SK-N-SH treated with all-trans-retinoic acid at 6 μM for 48 hours (cell line): ENCODE measurements at regions not wholly inside any gene's neighbourhood (a gene's known extent, or its start where the extent isn't known, plus 50 kb on each side); places are given as distances from the start of the nearest gene placed in this dataset.

Experiments used
- ATAC-seq: fragments of 200-7000 bp; cut with Tn5 transposase; 3 replicates; pipeline ENCODE4 v1.9.1; 2020; ENCODE audit warnings: mild to moderate bottlenecking, moderate library complexity
- ARNTL ChIP-seq: fragments of 450-650 bp; formaldehyde crosslinking; IDR thresholded peaks from 2 replicates; pipeline ENCODE4 v1.5.0; 2020; ENCODE audit warnings: low read depth, mild to moderate bottlenecking, moderate library complexity, borderline replicate concordance
- BACH2 ChIP-seq: fragments of 250-450 bp; sonication (Bioruptor Pico); IDR thresholded peaks from 2 replicates; pipeline ENCODE4 v1.9.0; 2021; ENCODE audit warnings: mild to moderate bottlenecking, borderline replicate concordance
- CREB5 ChIP-seq: fragments of 250-450 bp; sonication (Bioruptor Pico); IDR thresholded peaks from 2 replicates; pipeline ENCODE4 v1.5.1; 2020; ENCODE audit warnings: low read depth, mild to moderate bottlenecking, moderate library complexity
- CSRNP3 ChIP-seq: fragments of 250-450 bp; sonication (Bioruptor Pico); IDR thresholded peaks from 2 replicates; pipeline ENCODE4 v1.5.1; 2021; ENCODE audit warnings: mild to moderate bottlenecking, moderate library complexity
- GLIS3 ChIP-seq: fragments of 250-450 bp; sonication (Bioruptor Pico); IDR thresholded peaks from 2 replicates; pipeline ENCODE4 v1.5.0; 2020; ENCODE audit warnings: mild to moderate bottlenecking, moderate library complexity
- ISL1 ChIP-seq: fragments of 250-450 bp; sonication (Bioruptor Pico); IDR thresholded peaks from 2 replicates; pipeline ENCODE4 v2.1.2; 2022; ENCODE audit warnings: mild to moderate bottlenecking, moderate library complexity
- OSR1 ChIP-seq: fragments of 250-450 bp; sonication (Bioruptor Pico); IDR thresholded peaks from 2 replicates; pipeline ENCODE4 v1.8.0; 2022; ENCODE audit warnings: moderate library complexity, mild to moderate bottlenecking, inconsistent platforms
- POU6F1 ChIP-seq: fragments of 250-450 bp; sonication (Bioruptor Pico); IDR thresholded peaks from 2 replicates; pipeline ENCODE4 v1.8.0; 2021; ENCODE audit warnings: low read depth, mild to moderate bottlenecking, moderate library complexity, borderline replicate concordance
- PPARA ChIP-seq: fragments of 250-450 bp; sonication (Bioruptor Pico); IDR thresholded peaks from 2 replicates; pipeline ENCODE4 v1.5.0; 2020; ENCODE audit warnings: mild to moderate bottlenecking, borderline replicate concordance
- RARB ChIP-seq: fragments of 250-450 bp; sonication (Bioruptor Pico); IDR thresholded peaks from 2 replicates; pipeline ENCODE4 v1.8.0; 2021; ENCODE audit warnings: mild to moderate bottlenecking, moderate library complexity
- SNAI2 ChIP-seq: fragments of 250-450 bp; sonication (Bioruptor Pico); IDR thresholded peaks from 2 replicates; pipeline ENCODE4 v1.5.0; 2020; ENCODE audit warnings: mild to moderate bottlenecking, moderate library complexity
- TCF4 ChIP-seq: fragments of 250-450 bp; sonication (Bioruptor Pico); IDR thresholded peaks from 2 replicates; pipeline ENCODE4 v1.8.0; 2021; ENCODE audit warnings: mild to moderate bottlenecking, moderate library complexity, borderline replicate concordance
- TOX ChIP-seq: fragments of 250-450 bp; sonication (Bioruptor Pico); IDR thresholded peaks from 2 replicates; pipeline ENCODE4 v1.8.0; 2021; ENCODE audit warnings: mild to moderate bottlenecking, moderate library complexity, borderline replicate concordance
- TSHZ2 ChIP-seq: fragments of 250-450 bp; sonication (Bioruptor Pico); IDR thresholded peaks from 2 replicates; pipeline ENCODE4 v1.5.0; 2020; ENCODE audit warnings: mild to moderate bottlenecking, moderate library complexity
- ZC3H10 ChIP-seq: fragments of 250-450 bp; sonication (Bioruptor Pico); IDR thresholded peaks from 2 replicates; pipeline ENCODE4 v1.5.1; 2021; ENCODE audit warnings: mild to moderate bottlenecking, moderate library complexity
- ZFP3 ChIP-seq: fragments of 250-450 bp; sonication (Bioruptor Pico); IDR thresholded peaks from 2 replicates; pipeline ENCODE4 v1.5.0; 2020; ENCODE audit warnings: mild to moderate bottlenecking, moderate library complexity
- ZFP30 ChIP-seq: fragments of 450-650 bp; formaldehyde crosslinking; IDR thresholded peaks from 2 replicates; pipeline ENCODE4 v1.5.0; 2022; ENCODE audit warnings: mild to moderate bottlenecking, moderate library complexity
- ZNF565 ChIP-seq: fragments of 450-650 bp; formaldehyde crosslinking; conservative IDR thresholded peaks from 2 replicates; pipeline ENCODE4 v1.5.0; 2020; ENCODE audit warnings: low read depth, mild to moderate bottlenecking, moderate library complexity
- ZNF70 ChIP-seq: fragments of 450-650 bp; formaldehyde crosslinking; IDR thresholded peaks from 2 replicates; pipeline ENCODE4 v1.5.0; 2020; ENCODE audit warnings: mild to moderate bottlenecking, moderate library complexity
- ZNF8 ChIP-seq: fragments of 450-650 bp; formaldehyde crosslinking; IDR thresholded peaks from 2 replicates; pipeline ENCODE4 v1.5.0; 2020; ENCODE audit warnings: mild to moderate bottlenecking, moderate library complexity

- ATAC-seq: no peak
- no peak for TF ChIP-seq SNAI2 (CRISPR knock-in tag)
- TF ChIP-seq ZNF565 (CRISPR knock-in tag): no peak
- TF ChIP-seq, all 23 proteins: peak for 0
Measured at GRCh38 chr6:84425971-84426705, 198.7 kb upstream of the CEP162 start.

GRCh38 chr6:84424956-84425355, 197.5 kb upstream of the CEP162 start:
- no peak for ATAC-seq
- TF ChIP-seq GLIS3 (CRISPR knock-in tag) (no peak), POU6F1 (CRISPR knock-in tag) (no peak), ZC3H10 (CRISPR knock-in tag) (no peak), ZNF8 (CRISPR knock-in tag) (no peak), CSRNP3 (CRISPR knock-in tag) (no peak), ZNF565 (CRISPR knock-in tag) (no peak), BACH2 (CRISPR knock-in tag) (no peak), PPARA (no peak), ARNTL (CRISPR knock-in tag) (no peak), ISL1 (CRISPR knock-in tag) (no peak), TSHZ2 (no peak), RARB (no peak), TCF4 (CRISPR knock-in tag) (no peak), ZNF70 (CRISPR knock-in tag) (no peak), TOX (CRISPR knock-in tag) (no peak), ZFP3 (CRISPR knock-in tag) (no peak), OSR1 (CRISPR knock-in tag) (no peak)
- TF ChIP-seq, all 23 proteins: peak for 0

- TF ChIP-seq CREB5 (CRISPR knock-in tag) (no peak), TOX (CRISPR knock-in tag) (no peak), ZNF565 (CRISPR knock-in tag) (no peak), POU6F1 (CRISPR knock-in tag) (no peak), ZFP30 (CRISPR knock-in tag) (no peak), CSRNP3 (CRISPR knock-in tag) (no peak), ZC3H10 (CRISPR knock-in tag) (no peak), OSR1 (CRISPR knock-in tag) (no peak), ZFP3 (CRISPR knock-in tag) (no peak)
- peak; percentile 99 for ATAC-seq
Measured at GRCh38 chr6:84422380-84422968, 195.0 kb upstream of the CEP162 start.
